SK-N-SH treated with all-trans-retinoic acid at 6 μM for 48 hours (cell line): ENCODE measurements at regions not wholly inside any gene's neighbourhood (a gene's known extent, or its start where the extent isn't known, plus 50 kb on each side); places are given as distances from the start of the nearest gene placed in this dataset.

Source experiments
- ATAC-seq: fragments of 200-7000 bp; cut with Tn5 transposase; 3 replicates; pipeline ENCODE4 v1.9.1; 2020; ENCODE audit warnings: mild to moderate bottlenecking, moderate library complexity
- ARNTL ChIP-seq: fragments of 450-650 bp; formaldehyde crosslinking; IDR thresholded peaks from 2 replicates; pipeline ENCODE4 v1.5.0; 2020; ENCODE audit warnings: low read depth, mild to moderate bottlenecking, moderate library complexity, borderline replicate concordance
- BACH2 ChIP-seq: fragments of 250-450 bp; sonication (Bioruptor Pico); IDR thresholded peaks from 2 replicates; pipeline ENCODE4 v1.9.0; 2021; ENCODE audit warnings: mild to moderate bottlenecking, borderline replicate concordance
- CSDC2 ChIP-seq: fragments of 250-450 bp; sonication (Bioruptor Pico); IDR thresholded peaks from 2 replicates; pipeline ENCODE4 v1.5.0; 2020; ENCODE audit warnings: mild to moderate bottlenecking, moderate library complexity
- ESRRG ChIP-seq: fragments of 250-450 bp; sonication (Bioruptor Pico); IDR thresholded peaks from 2 replicates; pipeline ENCODE4 v1.6.1; 2021; ENCODE audit warnings: mild to moderate bottlenecking
- GLIS3 ChIP-seq: fragments of 250-450 bp; sonication (Bioruptor Pico); IDR thresholded peaks from 2 replicates; pipeline ENCODE4 v1.5.0; 2020; ENCODE audit warnings: mild to moderate bottlenecking, moderate library complexity
- ISL1 ChIP-seq: fragments of 250-450 bp; sonication (Bioruptor Pico); IDR thresholded peaks from 2 replicates; pipeline ENCODE4 v2.1.2; 2022; ENCODE audit warnings: mild to moderate bottlenecking, moderate library complexity
- PPARA ChIP-seq: fragments of 250-450 bp; sonication (Bioruptor Pico); IDR thresholded peaks from 2 replicates; pipeline ENCODE4 v1.5.0; 2020; ENCODE audit warnings: mild to moderate bottlenecking, borderline replicate concordance
- SNAI2 ChIP-seq: fragments of 250-450 bp; sonication (Bioruptor Pico); IDR thresholded peaks from 2 replicates; pipeline ENCODE4 v1.5.0; 2020; ENCODE audit warnings: mild to moderate bottlenecking, moderate library complexity
- TOX ChIP-seq: fragments of 250-450 bp; sonication (Bioruptor Pico); IDR thresholded peaks from 2 replicates; pipeline ENCODE4 v1.8.0; 2021; ENCODE audit warnings: mild to moderate bottlenecking, moderate library complexity, borderline replicate concordance
- ZC3H10 ChIP-seq: fragments of 250-450 bp; sonication (Bioruptor Pico); IDR thresholded peaks from 2 replicates; pipeline ENCODE4 v1.5.1; 2021; ENCODE audit warnings: mild to moderate bottlenecking, moderate library complexity
- ZNF565 ChIP-seq: fragments of 450-650 bp; formaldehyde crosslinking; conservative IDR thresholded peaks from 2 replicates; pipeline ENCODE4 v1.5.0; 2020; ENCODE audit warnings: low read depth, mild to moderate bottlenecking, moderate library complexity
- TF ChIP-seq, protein P1 (sequence below): fragments of 250-450 bp; sonication (Bioruptor Pico); IDR thresholded peaks from 2 replicates; pipeline ENCODE4 v1.8.0; 2021; ENCODE audit warnings: low read depth, mild to moderate bottlenecking, moderate library complexity, borderline replicate concordance
- TF ChIP-seq, protein P2 (sequence below): fragments of 250-450 bp; sonication (Bioruptor Pico); IDR thresholded peaks from 2 replicates; pipeline ENCODE4 v1.5.1; 2021; ENCODE audit warnings: mild to moderate bottlenecking, moderate library complexity
- TF ChIP-seq, protein P3 (sequence below): fragments of 250-450 bp; sonication (Bioruptor Pico); IDR thresholded peaks from 2 replicates; pipeline ENCODE4 v1.5.0; 2020; ENCODE audit warnings: mild to moderate bottlenecking, moderate library complexity
- TF ChIP-seq, protein P4 (sequence below): fragments of 250-450 bp; sonication (Bioruptor Pico); IDR thresholded peaks from 2 replicates; pipeline ENCODE4 v1.8.0; 2020; ENCODE audit warnings: mild to moderate bottlenecking, moderate library complexity, borderline replicate concordance

DNA sequence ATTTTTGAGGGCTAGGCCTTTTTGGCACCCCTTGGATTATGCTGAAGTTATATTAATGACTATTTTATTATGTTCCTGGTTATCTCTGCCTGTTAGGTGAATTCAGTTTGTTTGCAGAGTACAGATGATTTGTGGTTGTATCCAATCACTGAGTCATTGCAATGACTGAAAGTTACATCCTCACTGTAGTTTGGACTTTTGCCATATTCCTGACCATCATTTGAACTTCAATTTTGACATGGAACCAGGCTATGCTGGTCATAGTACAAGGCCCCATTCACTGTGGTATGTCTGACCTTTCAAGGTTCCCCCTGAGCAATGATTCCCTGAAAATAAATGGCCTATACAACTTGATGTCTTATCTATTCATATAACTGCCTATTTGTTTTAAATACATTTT is 621.0 kb downstream of the CCER1 start:
- ATAC-seq: no peak
- TF ChIP-seq TOX (CRISPR knock-in tag) (0 out of 2 replicates have a peak, but pooled peaks have one; percentile 26), ZNF565 (CRISPR knock-in tag) (no peak), BACH2 (no peak), GLIS3 (no peak), ISL1 (CRISPR knock-in tag) (peak; percentile 11; the same call in 1 of the 2 replicates)
- TF ChIP-seq, protein P1, sequence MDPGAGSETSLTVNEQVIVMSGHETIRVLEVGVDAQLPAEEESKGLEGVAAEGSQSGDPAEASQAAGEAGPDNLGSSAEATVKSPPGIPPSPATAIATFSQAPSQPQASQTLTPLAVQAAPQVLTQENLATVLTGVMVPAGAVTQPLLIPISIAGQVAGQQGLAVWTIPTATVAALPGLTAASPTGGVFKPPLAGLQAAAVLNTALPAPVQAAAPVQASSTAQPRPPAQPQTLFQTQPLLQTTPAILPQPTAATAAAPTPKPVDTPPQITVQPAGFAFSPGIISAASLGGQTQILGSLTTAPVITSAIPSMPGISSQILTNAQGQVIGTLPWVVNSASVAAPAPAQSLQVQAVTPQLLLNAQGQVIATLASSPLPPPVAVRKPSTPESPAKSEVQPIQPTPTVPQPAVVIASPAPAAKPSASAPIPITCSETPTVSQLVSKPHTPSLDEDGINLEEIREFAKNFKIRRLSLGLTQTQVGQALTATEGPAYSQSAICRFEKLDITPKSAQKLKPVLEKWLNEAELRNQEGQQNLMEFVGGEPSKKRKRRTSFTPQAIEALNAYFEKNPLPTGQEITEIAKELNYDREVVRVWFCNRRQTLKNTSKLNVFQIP (CRISPR knock-in tag): no peak

DNA sequence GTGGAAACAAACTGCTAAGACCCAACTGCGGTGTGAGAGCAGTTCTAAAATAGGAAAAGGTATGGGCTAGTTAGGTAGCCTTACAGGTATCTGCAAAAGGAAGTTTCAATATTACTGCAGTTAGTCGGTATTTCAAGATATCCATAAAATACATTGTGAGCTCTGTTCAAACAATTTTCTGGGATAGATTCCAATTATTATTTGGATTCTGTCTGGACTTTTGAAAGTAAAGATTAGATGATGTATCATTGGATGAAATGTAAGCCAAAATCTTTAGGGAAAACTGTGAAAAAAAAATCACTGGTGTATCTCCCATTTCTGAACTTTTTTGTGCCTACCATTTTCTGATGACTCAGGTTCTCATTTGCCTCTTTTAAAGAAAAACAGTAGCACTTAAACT is 621.6 kb downstream of the CCER1 start:
- no peak for TF ChIP-seq SNAI2 (CRISPR knock-in tag)
- TF ChIP-seq ESRRG (CRISPR knock-in tag): no peak
- no peak for TF ChIP-seq PPARA (CRISPR knock-in tag)
- TF ChIP-seq ZC3H10 (CRISPR knock-in tag): no peak
- TF ChIP-seq, protein P2, sequence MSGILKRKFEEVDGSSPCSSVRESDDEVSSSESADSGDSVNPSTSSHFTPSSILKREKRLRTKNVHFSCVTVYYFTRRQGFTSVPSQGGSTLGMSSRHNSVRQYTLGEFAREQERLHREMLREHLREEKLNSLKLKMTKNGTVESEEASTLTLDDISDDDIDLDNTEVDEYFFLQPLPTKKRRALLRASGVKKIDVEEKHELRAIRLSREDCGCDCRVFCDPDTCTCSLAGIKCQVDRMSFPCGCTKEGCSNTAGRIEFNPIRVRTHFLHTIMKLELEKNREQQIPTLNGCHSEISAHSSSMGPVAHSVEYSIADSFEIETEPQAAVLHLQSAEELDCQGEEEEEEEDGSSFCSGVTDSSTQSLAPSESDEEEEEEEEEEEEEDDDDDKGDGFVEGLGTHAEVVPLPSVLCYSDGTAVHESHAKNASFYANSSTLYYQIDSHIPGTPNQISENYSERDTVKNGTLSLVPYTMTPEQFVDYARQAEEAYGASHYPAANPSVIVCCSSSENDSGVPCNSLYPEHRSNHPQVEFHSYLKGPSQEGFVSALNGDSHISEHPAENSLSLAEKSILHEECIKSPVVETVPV: no peak
- TF ChIP-seq, protein P3, sequence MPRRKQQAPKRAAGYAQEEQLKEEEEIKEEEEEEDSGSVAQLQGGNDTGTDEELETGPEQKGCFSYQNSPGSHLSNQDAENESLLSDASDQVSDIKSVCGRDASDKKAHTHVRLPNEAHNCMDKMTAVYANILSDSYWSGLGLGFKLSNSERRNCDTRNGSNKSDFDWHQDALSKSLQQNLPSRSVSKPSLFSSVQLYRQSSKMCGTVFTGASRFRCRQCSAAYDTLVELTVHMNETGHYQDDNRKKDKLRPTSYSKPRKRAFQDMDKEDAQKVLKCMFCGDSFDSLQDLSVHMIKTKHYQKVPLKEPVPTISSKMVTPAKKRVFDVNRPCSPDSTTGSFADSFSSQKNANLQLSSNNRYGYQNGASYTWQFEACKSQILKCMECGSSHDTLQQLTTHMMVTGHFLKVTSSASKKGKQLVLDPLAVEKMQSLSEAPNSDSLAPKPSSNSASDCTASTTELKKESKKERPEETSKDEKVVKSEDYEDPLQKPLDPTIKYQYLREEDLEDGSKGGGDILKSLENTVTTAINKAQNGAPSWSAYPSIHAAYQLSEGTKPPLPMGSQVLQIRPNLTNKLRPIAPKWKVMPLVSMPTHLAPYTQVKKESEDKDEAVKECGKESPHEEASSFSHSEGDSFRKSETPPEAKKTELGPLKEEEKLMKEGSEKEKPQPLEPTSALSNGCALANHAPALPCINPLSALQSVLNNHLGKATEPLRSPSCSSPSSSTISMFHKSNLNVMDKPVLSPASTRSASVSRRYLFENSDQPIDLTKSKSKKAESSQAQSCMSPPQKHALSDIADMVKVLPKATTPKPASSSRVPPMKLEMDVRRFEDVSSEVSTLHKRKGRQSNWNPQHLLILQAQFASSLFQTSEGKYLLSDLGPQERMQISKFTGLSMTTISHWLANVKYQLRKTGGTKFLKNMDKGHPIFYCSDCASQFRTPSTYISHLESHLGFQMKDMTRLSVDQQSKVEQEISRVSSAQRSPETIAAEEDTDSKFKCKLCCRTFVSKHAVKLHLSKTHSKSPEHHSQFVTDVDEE (CRISPR knock-in tag): no peak
- no peak for TF ChIP-seq CSDC2 (CRISPR knock-in tag)
- TF ChIP-seq, protein P1 (CRISPR knock-in tag): no peak
- no peak for ATAC-seq

GRCh38 chr12:90331821-90332220 is 623.2 kb downstream of the CCER1 start:
- TF ChIP-seq PPARA (CRISPR knock-in tag) (no peak), ISL1 (CRISPR knock-in tag) (peak; percentile 70), ZNF565 (CRISPR knock-in tag) (no peak), GLIS3 (no peak)
- TF ChIP-seq, protein P4, sequence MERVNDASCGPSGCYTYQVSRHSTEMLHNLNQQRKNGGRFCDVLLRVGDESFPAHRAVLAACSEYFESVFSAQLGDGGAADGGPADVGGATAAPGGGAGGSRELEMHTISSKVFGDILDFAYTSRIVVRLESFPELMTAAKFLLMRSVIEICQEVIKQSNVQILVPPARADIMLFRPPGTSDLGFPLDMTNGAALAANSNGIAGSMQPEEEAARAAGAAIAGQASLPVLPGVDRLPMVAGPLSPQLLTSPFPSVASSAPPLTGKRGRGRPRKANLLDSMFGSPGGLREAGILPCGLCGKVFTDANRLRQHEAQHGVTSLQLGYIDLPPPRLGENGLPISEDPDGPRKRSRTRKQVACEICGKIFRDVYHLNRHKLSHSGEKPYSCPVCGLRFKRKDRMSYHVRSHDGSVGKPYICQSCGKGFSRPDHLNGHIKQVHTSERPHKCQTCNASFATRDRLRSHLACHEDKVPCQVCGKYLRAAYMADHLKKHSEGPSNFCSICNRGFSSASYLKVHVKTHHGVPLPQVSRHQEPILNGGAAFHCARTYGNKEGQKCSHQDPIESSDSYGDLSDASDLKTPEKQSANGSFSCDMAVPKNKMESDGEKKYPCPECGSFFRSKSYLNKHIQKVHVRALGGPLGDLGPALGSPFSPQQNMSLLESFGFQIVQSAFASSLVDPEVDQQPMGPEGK (CRISPR knock-in tag): no peak
- ATAC-seq: no peak

DNA sequence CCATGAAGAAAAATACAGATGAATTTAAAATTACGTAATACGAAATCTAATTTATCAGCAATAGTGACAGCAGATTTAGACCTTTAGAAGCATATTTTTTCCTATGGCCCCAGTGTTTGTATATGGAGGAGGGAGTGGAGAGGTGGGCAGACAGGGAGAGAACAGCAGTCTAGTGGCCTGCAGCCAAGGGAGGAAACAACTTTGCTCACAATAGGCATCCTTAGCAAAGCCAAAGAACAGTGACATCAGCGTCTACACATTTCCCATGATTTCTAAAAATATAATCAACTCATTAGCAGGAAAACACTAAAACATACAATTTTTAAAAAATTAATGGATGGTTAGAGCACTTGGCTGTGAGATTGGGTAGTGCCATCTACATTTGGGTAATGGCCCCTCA is 622.6 kb upstream of the ATP2B1 start:
- ATAC-seq: no peak
- TF ChIP-seq ARNTL (CRISPR knock-in tag) (no peak), SNAI2 (CRISPR knock-in tag) (no peak), GLIS3 (no peak), CSDC2 (CRISPR knock-in tag) (no peak)
